ENCODE measurements at regions not wholly inside any gene's neighbourhood (a gene's known extent, or its start where the extent isn't known, plus 50 kb on each side); places are given as distances from the start of the nearest gene placed in this dataset.
"Not testable (repeated sequence)": the region's sequence is repeated elsewhere in the genome, so short reads cannot be mapped to it uniquely, and the experiment has no call there.

GRCh38 chr17:31609996-31610910 lies 218.8 kb downstream of the RAB11FIP4 start:
- DNase-seq: no peak

DNA sequence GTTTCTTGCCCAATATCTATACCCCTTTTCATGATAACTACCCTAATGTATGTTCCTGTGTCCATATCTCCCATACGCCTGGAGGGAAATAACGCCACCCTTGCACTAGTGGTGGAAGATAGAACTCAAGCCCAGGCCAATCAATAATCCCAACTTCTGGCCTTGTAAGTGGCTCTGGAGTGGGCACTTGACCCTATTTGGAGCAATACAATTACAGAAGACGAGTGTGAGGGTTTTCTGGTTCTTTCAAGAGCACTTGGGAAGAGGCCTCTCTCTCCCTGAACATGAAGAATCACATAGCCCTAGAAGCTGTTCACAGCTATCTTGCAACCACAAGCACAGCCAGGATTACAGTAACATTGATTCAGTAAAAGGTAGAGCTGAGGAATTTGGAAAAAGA lies 217.9 kb downstream of the RAB11FIP4 start:
- DNase-seq: no peak

GRCh38 chr17:31608659-31609254 lies 217.3 kb downstream of the RAB11FIP4 start:
- no peak for DNase-seq

- DNase-seq: no peak
Observed at GRCh38 chr17:31605761-31606160, 214.3 kb downstream of the RAB11FIP4 start.

DNA sequence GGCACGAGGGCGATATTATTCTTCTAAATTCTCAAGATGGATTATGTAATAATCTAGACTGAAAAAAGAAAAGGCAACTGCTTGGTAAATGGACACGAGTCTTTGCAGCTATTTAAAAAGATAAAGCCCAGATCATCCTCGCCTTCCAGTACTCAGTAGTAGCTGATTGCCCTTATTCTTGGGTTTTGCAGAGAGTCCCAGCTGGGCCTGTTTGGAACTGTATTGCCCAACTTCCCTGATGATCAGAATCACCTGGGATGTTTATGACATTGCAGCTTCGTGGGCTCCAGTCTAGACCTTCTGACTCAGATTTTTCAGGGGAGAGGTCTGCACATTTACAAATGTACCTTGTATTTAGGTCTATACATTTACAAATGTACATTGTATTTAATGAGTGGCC lies 213.5 kb downstream of the RAB11FIP4 start:
- no peak for DNase-seq

GRCh38 chr17:31600144-31600543 lies 208.7 kb downstream of the RAB11FIP4 start:
- not testable (repeated sequence) for DNase-seq

DNA sequence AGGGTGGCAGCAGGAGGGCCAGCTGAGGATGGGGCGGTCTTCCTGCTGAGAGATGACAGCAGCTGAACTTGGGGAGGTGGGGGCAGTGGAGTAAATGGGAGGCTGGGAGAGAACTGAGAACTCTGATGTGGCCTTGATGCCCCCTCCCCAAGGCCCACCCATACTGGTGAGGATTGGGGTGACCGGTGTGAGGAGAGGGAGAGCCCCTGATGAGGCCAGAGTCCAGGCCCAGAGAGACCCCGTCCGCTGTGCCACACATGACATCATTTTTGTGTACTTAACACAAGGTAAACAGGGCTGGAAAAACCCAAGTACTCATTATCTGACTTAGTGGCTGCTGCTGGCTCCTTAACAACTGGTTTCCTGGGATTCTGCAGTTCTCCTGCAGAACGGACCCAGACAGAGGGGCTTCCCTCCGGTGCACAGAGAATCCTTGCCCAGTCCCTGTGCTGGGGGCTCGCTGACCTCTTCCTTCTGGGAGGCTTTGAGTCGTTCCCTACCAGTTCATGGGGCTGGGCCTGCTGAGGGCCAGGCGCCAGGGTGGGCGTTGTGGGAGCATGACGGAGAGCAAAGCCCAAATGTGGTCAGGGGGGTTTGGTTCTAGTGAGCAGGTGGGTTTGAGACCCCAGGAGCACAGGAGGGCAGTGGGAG lies 207.6 kb downstream of the RAB11FIP4 start:
- no peak for DNase-seq

GRCh38 chr17:31598399-31598782 lies 206.9 kb downstream of the RAB11FIP4 start:
- DNase-seq: no peak

GRCh38 chr17:31597646-31598398 lies 206.3 kb downstream of the RAB11FIP4 start:
- no peak for DNase-seq

GRCh38 chr17:31596382-31597323 lies 205.2 kb downstream of the RAB11FIP4 start:
- peak in 1 of 2 donors; percentile 8 for DNase-seq

DNA sequence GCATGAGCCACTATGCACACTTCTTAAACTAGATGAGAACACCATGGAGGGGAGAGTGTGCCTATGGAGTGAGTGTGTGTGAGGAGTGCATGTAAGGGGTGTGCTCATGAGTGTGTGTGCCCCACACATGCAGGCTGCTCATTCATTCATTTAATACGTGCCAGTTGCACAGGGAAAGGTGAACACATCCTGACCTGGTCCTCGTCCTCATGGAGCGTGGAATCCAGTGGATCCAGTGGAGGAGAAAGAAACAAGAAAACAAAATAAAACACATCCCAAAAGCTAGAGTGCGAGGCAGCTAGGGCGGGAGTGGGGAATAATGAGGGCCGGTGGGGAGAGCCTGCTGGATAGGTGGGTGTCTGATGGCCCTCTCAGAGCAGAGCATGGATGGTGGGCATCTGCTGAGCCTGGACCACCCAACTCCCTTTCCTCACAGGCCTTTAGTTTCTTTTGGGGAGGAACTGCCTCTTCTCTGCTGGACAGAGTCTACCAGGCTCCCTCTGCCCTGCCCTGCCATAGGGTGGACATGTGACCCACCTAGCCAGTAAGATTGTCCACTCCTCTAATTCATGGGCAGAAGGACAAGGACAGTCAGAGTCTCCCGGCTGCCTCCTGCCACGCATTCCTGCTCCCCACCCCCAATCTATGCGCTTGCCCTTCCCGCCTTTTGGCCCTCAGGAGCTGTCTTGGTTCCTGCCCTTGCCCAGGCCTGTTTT lies 204.3 kb downstream of the RAB11FIP4 start:
- DNase-seq: no peak

DNA sequence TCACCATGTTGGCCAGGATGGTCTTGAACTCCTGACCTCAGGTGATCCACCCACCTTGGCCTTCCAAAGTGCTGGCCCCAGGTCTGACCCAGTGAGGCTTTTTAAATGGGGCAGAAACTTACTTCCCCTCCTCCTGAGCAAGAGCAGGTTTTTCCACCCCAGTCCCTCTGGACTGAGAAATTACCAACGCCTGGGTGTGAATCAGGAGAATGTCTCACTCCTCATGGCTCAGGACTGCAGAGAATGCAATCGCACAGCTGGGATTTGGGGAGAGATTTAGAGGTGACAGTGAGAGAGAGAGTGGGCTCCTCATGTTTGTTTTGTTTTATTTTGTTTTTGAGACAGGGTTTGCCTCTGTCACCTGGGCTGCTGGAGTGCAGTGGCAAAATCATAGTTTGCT lies 203.6 kb downstream of the RAB11FIP4 start:
- no peak for DNase-seq

GRCh38 chr17:31594416-31594815 lies 202.9 kb downstream of the RAB11FIP4 start:
- no peak for DNase-seq

DNA sequence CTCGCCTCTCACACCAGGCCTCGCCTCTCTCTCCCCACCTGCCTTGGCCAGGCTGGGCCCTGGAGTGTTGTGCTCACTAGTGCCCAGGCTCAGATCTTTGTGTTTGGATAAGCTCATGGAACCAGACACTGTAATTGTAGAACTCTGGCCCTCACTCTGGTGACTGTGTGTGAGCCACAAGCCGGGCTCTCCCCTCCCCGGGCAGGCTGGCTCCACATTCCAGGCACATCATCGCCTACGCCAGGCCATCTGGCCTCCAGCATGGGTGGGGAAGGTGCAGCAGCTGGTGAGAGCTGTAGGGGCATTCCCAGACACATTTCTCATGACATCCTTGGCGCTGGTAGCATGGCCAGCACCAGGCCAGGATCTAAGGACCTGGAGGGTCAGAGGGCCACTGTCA lies 202.3 kb downstream of the RAB11FIP4 start:
- no peak for DNase-seq

GRCh38 chr17:31591924-31592323 lies 200.4 kb downstream of the RAB11FIP4 start:
- no peak for DNase-seq

DNA sequence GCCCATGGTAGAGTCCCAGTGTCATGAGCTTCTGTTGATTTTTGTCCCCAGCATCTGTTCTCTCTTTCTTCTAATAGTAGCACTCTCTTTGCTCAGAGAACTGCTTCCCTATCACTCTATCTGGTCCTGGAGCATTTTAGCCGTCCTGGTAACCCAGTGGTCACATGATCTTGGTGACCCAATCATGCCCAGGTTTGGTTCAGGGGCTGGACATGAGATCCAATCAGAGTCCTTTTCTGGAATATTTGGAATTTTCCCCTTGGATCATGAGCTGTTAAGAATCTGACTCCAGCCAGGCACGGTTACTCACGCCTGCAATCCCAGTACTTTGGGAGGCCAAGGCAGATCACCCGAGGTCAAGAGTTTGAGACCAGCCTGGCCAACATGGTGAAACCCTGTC lies 197.0 kb downstream of the RAB11FIP4 start:
- DNase-seq: no peak

DNA sequence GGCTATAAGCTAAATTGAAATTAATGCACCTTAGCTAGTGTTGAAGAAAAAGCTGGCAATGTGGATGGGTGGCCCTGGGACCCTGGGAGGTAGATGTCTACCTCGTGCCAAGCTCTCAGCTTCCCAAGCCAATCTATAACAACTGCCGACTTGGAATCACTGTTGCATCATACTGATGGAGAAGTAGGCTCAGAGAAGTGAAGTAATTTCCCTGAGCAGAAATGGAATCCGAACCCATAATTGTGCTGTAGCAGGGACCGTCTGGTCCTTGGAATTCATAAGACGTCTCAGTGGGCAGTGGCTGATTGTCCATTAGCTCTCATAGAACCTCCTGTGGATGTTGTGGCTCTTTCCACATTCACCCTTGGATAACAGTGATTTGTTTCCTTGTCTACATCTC lies 196.6 kb downstream of the RAB11FIP4 start:
- no peak for DNase-seq
